Activated CD8-positive, alpha-beta memory T cell treated with anti-CD3 and anti-CD28 coated beads for 1 hour (primary cell): ENCODE measurements at regions not wholly inside any gene's neighbourhood (a gene's known extent, or its start where the extent isn't known, plus 50 kb on each side); places are given as distances from the start of the nearest gene placed in this dataset.
"Not testable (repeated sequence)": the region's sequence is repeated elsewhere in the genome, so short reads cannot be mapped to it uniquely, and the experiment has no call there.

ENCODE experiments used
- DNase-seq, 2 donors: peaks; one replicate each; pipeline ENCODE4 v3.0.0-alpha.2; 2020; ENCODE audit warnings: low read depth in 1 of 2; ENCODE audit errors: extremely low read depth in 1 of 2

DNA sequence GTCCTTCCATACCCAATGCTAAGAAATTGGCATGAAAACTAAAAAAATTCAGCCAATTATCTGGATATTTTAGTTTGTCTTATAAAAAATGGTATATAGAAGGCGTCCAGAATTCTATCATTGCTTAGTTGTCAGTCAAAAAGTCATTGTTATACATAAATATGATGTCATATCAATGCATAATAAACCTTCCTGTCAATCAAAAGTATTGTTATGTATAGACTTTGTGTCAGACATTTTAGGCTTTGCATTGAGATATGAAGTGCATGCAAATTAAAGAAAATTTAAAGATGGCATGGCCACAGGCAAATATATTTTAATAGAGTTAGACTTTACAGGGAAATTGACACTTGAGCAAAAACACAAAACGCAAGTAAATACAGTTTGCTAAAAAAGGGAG lies 173.4 kb upstream of the FANCL start:
- DNase-seq: no peak

DNA sequence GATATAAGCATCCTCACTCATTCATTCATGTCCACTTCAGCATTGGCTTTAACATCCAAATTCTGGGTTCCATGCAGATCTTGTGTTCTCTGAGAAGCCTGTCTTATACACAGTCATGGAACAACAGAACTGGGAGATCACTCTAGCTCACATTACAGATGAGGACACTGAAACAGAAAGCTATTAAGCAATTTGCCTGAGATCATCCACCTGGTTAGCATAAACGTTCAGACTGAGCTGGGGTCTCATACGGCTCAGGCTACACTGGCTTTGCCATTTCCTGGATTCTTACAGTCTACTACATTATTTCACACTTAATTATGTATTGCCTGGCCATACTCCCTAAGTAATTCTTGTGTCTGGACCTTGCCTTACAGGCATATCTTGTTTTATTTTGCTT lies 169.4 kb upstream of the FANCL start:
- no peak for DNase-seq

DNA sequence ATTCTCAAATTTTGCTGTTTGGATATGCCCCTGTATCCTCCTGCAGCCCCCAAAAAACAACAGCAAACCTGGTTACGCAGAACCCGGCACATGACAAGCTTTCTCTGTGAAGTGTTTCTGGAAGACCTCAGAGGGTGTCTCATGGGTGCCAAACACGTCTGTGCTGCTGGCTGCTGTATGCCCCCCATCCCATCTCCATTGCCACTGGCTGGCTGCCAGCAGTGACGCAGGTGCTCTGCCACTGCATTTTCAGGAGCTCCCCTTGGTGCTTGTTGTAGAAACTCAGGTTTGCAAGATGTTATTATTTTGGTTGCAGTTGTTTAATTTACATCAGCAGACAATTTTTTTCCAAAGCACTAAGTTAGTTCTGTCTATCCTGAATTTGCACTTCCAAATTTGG lies 166.4 kb upstream of the FANCL start:
- no peak for DNase-seq

DNA sequence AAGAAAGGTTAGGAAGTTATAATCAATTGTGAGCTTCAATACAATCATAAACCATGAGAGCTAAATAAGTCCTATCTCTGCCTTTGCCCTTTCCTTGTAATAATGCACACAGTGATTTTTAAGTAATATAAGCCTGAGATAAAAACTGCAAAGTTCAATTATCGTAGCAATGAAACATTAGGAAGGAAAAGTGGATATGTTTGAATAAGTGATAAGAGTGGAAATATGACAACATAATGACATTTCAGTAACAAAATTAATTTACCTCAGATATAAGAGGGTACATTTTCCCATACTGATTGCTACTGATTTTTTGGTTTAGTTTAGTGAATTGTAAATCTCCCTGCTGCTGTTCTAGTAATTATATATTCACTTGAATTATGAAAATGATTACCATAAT lies 164.2 kb upstream of the FANCL start:
- no peak for DNase-seq

DNA sequence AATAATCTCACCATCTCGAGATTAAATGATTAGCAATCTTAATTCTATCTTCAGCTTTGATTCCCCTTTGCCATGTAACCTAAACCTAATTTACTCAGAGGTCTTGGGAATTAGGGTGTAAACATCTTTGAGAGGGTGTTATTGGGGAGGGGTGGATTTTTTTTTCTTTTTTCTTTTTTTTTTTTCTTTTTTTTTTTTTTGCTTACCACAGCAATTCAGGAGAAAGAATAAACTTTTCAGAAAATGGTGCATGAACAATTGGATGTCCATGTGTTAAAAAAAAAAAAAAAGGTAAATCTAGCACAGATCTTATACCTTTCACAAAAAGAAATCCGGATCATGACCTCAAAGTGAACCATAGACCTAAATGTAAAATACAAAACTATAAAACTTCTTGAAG lies 160.8 kb upstream of the FANCL start:
- no peak for DNase-seq

DNA sequence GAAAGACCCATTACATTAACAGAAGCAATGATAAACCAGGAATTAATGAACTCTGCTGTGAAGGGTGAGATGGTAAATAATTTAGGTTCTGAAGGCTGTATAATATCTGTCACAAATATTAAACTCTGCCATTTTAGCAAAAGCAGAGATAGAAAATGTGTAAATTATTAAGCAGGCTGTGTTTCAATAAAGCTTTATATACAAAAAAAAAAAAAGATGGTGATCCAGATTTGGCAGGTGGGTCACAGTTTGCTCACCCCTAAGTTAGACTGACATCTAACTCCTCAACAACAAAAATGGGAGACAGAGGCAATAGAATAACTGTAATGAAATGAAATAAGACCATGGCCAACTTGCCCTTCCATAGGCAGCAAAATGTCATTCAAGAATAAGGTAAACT lies 157.3 kb upstream of the FANCL start:
- DNase-seq: no peak

DNA sequence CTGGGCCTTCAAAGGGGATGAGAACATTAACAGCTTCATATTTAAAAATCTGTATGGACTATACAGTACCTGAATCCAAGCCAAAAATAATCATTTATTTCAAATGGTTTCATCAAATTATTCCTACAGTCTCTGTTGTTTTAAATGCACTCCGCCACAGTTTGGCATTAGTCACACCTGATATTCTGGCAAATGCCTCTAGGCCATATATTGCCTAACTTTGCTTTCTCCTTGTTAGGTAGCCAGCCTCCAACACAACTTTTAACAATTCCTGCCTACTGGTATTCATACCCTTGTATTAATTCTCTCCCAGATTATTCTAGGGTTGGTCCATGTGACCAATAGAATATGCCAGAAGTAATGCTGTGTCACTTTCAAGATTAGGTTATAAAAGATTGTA lies 146.6 kb upstream of the FANCL start:
- DNase-seq: no peak

DNA sequence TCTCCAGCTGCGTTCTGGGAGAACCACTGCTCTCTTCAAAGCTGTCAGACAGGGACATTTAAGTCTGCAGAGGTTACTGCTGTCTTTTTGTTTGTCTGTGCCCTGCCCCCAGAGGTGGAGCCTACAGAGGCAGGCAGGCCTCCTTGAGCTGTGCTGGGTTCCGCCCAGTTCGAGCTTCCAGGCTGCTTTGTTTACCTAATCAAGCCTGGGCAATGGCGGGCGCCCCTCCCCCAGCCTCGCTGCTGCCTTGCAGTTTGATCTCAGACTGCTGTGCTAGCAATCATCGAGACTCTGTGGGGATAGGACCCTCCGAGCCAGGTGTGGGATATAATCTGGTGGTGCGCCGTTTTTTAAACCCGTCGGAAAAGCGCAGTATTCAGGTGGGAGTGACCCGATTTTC lies 145.8 kb upstream of the FANCL start:
- not testable (repeated sequence) for DNase-seq

DNA sequence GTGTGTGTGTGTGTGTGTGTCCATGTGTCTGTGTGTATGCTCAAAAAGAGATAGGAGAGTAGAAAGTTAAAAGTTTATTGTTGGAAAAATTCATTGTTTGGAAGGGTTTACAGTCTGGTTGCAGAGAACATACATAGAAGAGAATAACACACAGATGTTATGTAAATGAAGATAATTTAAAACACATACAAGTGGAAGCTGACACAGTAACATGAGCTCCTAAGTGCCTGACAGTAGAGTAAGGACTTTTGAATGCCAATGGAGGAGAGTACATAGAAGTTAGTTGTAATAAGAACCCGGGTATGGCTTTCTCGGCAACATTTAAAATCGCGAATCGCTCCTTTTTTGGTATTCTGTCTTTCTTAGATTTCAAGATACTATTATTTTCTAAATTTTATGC lies 137.0 kb upstream of the FANCL start:
- no peak for DNase-seq

DNA sequence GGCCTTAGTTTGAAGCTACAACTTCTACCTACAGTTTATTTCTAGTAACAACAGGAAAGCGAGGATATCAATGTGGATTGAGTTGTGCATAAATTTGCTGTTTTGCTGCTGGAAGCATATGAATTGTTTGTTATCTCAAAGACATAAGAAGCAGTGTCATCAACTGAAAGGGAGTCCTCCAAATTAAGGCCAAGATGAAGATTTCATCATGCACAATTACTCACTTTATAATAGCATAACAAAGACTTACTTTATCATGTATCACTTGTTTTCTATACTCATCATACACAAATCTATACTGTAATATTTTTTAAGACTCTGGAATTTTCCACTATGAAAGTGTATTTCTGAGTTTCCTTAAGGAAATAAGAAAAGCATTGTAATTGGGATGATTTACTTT lies 136.1 kb upstream of the FANCL start:
- DNase-seq: no peak

DNA sequence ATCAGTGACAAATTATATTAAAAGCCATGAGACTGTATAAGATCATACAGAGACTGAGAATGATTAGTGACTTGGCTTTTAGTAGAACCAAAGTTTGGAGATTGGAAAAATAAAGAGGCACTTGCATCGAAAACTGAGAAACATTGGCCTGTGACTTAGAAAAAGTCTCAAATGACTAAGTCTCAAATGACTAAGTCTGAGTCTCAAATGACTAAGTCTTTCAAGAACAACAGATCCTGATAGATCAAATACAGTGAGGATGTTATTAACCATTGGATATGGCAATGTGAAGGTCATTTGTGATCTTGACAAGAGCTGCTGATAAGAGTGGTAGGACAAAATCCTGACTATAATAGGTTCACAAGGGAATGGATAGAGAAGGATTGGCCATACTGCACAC lies 135.5 kb upstream of the FANCL start:
- no peak for DNase-seq

DNA sequence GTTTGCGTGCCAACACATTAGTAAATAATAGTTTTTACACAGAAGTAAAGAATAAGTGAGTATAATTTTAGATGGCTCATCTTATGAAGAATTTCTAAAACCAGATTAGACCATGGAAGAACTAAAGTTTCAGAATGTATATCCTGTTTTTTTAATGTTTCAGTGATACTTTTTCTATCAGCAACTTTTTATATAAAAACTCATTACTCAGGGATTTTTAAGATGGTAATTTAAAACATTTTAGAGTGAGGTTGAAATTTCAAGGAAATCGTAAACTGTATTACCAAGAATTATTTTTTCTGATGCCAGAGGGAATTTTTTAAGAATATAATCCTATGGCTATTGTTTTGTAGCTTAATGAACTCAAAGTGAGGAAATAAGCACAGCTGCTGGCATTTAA lies 128.5 kb upstream of the FANCL start:
- no peak for DNase-seq

DNA sequence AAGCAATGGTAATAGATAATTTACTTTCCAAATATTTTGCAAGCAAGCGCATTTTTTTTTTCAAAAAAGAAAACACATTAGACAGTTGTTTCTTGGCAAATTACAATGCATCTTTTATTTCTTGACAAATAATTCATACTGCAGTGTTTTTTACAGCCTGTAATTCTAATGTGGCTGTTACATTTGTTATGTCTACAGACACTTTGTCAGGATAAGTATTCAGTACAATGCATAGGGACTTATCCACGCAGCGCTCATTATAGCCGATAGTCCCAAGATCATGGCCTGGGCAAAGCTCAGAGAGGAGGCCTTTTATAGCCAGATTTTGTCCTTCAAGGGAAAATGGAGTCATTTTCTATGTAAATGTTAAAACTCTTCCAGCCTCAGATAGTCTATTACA lies 123.0 kb upstream of the FANCL start:
- DNase-seq: no peak

DNA sequence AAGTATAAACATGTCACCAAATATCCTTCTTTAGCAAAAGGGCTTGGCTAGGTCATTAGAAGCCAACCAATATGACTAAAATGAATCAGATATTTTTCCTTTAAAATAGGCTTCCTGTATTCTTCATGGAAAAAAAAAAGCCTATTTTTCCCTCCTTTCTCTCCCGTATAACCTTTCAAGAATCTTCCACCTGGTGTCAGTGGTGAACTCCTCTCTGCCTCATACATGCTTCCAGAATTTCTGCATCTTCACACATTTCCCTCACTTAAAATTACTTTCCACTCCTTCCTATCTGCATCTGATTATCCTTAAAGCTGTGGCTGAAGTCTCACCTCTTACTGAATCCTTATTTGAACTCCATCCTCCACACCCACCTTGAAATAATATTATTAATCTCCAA lies 116.9 kb upstream of the FANCL start:
- no peak for DNase-seq

DNA sequence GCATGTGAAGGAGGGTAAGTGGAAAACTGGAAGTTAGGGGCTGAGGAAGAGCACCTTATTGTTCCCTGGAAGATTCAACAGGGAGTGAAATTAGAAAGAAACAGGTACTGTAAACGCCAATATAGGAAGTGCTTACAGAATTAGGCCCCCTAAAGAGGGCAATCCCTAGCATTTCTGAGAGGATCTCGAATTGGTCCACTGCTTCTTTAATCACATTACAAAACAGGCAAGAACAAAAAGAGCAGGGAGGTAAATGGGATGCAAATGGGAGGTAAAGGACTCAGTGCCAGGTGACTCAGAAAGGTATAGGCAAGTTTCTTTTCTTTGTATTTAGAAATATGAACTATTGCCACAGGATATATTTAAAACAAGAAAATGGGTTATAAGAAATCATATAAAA lies 116.4 kb upstream of the FANCL start:
- no peak for DNase-seq

DNA sequence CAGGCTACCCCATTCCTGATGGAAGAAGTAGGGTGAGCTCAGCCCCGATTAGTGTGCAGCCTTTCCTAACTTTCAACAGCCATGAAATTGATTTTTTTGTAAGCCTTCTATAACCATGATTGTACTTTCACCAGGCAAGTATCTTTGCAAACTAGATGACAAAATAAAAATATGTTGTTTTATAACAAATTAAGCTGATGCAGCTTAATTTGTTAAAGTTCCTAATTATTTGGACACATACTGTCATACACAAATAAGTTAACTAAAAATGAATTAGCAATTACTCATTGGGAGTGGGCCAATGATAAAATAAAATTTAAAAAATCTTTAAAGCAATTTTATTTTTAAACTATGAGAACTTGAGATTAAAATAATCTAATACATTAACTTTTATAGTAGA lies 113.1 kb upstream of the FANCL start:
- DNase-seq: no peak

DNA sequence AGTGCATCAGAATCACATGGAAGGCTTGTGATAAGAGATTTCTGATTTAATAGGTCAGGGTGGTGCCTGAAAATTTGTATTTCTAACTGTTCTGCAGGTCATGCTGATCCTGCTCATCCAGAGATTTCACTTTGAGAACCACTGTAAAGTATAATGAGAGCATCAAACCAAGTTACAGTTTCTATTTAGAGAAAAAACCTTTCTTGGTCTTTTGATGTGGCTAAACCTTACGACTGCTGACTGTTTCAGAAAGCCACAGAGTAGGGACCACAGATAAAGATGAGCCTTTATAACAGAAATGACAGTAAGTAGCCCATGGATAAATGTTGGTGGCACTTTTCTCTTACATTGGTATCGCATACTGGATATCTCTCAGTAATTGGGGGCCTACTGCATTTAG lies 109.4 kb upstream of the FANCL start:
- no peak for DNase-seq

DNA sequence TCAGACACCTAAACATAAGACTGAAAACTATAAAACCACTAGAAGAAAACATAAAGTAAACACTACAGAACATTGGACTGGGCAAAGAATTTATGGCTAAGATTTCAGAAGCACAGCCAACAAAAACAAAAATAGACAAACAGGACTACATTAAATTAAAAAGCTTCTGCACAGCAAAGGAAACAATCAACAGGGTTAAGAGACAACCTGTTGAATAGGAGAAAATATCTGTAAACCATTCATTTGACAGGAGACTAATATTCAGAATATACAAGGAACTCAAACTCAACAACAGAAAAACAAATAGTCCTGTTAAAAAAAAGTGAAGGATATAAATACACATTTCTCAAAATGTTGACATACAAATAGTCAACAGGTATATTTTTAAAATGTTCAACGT lies 106.7 kb upstream of the FANCL start:
- no peak for DNase-seq

DNA sequence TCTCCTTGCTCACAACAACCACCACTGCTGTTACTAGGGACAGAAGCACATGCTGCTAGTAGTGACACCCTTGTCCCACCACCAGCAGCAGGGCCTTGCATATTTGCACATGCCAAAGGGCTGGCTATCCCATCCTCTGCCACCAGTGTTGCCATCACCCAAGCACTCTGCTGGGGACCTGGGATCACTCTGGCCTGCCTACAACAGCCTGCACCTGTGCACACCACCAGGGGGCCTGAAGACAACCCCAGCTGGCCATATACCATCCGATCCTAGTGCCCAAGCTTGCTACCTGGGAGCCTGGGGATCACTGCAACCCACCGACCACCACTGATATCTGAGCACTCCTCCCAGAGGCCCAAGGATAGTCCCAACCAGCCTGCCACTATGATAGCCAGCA lies 99.9 kb upstream of the FANCL start:
- DNase-seq: no peak

DNA sequence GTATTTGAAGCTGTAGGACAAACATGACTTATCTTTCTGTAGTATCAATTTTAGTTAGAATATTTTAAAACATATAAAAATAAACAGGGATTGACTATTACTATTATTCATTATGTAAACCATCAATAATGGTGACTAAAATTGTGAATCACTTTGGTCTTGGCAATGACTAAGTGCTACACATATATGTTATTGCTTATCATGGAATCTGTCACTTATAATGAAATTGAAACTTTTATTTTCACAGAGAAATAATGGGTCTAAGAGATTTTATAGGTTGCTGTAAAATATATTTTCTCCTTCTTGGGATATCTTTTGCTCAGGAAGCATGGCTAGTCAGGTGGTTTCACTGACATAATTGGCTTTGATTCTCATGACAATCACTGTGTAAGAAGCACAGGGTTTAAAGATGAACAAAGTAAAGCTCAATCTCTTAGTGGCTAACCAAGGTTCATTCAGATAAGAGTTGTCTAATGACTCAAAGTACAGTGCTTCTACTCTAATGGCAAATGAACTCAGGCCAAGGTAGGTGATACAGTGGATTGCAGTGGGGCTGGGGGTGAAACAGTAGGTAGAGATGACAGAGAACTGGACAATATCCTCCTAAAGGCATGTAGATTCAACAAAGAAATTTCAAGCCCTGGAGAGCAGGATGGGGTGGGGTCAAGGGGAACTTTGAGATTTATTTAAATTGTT lies 98.6 kb upstream of the FANCL start:
- DNase-seq: no peak

DNA sequence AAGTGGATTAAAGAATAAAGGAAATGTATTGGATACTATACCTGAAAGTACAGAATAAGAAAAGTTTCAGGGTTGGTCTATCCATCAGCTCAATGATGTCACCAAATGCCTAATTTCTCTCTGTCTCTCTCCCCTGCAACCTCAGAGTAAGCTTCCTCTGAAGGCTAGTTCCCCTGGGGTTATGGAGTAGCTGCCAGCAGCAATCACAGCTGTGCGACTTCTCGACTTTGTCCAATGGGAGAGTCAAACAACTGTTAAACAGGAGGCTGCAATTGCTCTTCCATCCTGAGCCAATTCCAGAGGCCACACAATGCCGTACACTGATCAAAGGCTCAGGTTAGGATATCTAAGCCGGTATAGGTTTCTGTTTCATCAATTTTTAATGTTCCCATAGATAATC lies 95.3 kb upstream of the FANCL start:
- no peak for DNase-seq

DNA sequence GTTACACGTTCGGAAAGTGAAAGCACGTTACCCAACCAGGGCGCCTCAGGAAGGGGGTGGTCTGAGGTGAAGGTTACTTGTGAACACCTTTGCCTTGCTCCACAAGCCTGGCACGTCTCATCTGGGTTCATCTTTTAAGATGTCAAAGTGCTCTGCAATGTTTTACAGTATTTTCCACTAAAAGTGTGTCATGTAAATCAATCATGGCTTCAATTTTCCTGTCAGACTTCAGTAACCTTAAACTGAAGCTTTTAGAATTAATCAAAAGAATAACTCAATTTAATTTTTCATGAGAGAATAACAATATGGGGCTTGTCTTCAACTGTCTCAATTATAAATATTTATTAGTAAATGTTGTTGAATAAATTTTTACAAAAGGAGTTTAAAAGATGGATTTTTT lies 93.3 kb upstream of the FANCL start:
- DNase-seq: no peak

DNA sequence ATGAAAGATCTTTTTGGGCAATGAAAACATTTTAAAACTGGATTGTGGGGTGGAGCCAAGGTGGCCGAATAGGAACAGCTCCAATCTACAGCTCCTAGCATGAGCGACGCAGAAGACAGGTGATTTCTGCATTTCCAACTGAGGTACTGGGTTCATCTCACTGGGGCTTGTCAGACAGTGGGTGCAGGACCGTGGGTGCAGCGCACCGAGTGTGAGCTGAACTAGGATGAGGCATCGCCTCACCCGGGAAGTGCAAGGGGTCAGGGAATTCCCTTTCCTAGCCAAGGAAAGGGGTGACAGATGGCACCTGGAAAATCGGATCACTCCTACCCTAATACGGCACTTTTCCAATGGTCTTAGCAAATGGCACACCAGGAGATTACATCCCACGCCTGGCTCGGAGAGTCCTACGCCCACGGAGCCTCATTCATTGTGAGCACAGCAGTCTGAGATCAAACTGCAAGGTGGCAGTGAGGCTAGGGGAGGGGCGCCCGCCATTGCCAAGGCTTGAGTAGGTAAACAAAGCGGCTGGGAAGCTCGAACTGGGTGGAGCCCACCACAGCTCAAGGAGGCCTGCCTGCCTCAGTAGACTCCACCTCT lies 84.3 kb upstream of the FANCL start:
- not testable (repeated sequence) for DNase-seq
